HG02610 (cell line): ENCODE measurements at regions not wholly inside any gene's neighbourhood (a gene's known extent, or its start where the extent isn't known, plus 50 kb on each side); places are given as distances from the start of the nearest gene placed in this dataset.

ENCODE experiments used
- ATAC-seq: cut with Tn5 transposase; IDR thresholded peaks from one replicate; pipeline ENCODE4 v1.9.1; 2021; ENCODE audit warnings: mild to moderate bottlenecking, moderate library complexity; ENCODE audit not compliant: unreplicated experiment

DNA sequence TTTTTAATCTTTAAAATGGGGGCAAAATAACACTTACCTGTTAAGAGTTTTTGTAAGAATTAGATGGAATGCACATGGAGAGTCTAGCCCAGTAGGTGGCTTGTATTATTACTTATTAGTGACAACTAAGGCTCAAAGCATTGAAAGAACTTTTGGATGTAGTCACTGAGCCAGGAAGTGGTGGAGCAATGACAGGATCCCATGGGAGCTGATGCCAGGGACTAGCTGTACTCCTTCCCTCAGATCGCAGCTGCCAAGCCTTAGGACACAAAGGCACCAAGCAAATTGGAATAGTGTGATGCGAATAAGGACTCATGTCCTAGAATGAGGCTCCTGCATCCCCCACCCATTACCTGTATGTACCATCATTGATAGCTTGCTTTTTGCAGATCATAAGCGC is 370.4 kb upstream of the RGMA start:
- ATAC-seq: no peak

GRCh38 chr15:93458597-93458996 is 369.6 kb upstream of the RGMA start:
- ATAC-seq: no peak

GRCh38 chr15:93454788-93455187 is 365.8 kb upstream of the RGMA start:
- ATAC-seq: no peak

DNA sequence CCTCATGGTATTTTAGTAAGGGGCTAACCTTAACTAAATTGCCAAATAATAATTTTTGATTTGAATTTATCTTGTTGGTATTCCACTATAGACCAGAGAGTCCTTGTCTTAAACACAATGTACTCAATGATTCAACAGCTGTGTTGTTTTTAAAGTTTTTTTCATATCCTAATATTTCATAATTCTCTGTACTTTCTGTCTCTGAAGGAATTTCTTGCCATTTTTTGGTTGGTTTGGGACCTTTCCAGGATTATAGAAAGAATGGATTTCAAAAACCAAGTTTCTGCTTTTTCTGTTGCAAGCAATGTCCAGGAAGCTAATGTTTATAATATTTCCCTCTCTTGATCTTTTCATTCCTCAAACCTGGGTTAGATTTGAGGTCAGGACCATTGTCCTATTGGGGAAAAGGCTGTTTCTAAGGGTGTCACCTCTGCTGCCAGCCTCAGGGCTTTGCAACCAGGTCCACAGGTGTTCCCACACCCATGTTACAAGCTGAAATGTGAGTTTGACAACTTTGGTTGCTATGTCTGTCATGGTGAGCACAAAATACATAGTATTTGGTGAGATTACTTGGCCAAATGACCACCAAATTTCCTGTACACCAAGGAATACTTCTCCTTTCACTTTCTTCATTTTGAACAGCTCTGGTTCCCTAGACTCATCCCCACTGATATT is 363.7 kb upstream of the RGMA start:
- no peak for ATAC-seq

GRCh38 chr15:93451822-93452221 is 362.8 kb upstream of the RGMA start:
- no peak for ATAC-seq

GRCh38 chr15:93451265-93451664 is 362.3 kb upstream of the RGMA start:
- no peak for ATAC-seq

GRCh38 chr15:93449798-93450197 is 360.8 kb upstream of the RGMA start:
- no peak for ATAC-seq

DNA sequence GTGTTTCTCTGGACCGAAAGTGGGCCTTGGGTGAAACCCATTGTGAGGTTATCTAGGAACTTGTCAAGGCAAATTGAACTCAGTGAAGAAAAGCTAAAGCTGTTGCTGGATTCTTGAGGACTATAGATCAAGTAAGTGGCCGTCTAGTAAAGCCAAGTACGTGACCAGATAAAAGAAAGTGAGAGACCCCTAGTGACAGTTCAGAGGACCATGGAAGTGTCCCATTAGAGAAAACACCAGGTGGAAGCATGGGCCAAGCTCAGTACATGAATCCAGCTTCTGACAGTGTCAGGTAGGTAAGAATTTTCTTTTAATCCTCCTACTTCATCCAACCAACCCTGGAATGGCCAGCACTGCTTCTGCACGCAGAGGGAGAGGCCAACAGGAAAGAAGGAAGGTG is 349.3 kb upstream of the RGMA start:
- no peak for ATAC-seq

DNA sequence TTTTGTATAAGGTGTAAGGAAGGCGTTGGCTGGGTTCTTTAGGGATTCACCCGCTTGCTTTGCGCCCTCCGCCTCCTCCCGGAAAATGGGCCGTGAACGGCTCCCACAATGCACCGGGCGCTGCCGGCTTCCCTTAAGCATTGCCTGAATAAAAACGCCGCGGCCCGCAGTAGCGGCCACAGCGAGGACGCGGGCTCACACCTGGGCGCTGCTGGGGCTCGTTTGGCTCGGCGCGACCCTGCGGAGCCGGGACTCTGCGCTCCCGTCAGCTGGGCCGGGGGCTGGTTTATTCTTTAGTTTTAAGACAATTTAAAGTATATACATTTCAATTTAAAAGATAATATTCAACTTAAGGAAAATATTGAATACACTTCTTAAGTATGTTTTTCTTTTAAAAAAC is 343.5 kb upstream of the RGMA start:
- ATAC-seq: no peak

GRCh38 chr15:93428807-93429351 is 339.9 kb upstream of the RGMA start:
- ATAC-seq: no peak

GRCh38 chr15:93428150-93428549 is 339.1 kb upstream of the RGMA start:
- no peak for ATAC-seq

- no peak for ATAC-seq
Measured at GRCh38 chr15:93424131-93424530, 335.1 kb upstream of the RGMA start.

- ATAC-seq: no peak
Measured at GRCh38 chr15:93422476-93422875, 333.5 kb upstream of the RGMA start.

- no peak for ATAC-seq
Measured at GRCh38 chr15:93420477-93420876, 331.5 kb upstream of the RGMA start.

DNA sequence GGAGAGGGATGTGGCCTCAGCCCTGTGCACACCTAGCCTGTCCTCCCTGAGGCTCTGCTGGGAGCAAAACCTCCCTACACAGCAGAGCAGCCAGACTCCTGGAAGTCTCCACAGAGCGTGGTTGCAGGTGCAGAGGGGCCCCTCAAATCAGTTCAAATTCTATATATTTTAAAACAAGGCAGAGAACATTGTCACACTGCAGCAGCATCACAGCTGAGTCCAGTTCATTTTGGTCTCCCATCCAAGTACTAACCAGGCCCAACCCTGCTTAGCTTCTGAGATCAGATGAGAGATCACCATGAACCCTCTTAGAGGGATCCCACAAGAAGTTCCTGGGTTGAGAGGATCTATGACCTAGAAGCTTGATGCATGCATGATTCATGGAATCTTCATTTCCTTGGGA is 331.0 kb upstream of the RGMA start:
- no peak for ATAC-seq

GRCh38 chr15:93418566-93418965 is 329.6 kb upstream of the RGMA start:
- no peak for ATAC-seq

DNA sequence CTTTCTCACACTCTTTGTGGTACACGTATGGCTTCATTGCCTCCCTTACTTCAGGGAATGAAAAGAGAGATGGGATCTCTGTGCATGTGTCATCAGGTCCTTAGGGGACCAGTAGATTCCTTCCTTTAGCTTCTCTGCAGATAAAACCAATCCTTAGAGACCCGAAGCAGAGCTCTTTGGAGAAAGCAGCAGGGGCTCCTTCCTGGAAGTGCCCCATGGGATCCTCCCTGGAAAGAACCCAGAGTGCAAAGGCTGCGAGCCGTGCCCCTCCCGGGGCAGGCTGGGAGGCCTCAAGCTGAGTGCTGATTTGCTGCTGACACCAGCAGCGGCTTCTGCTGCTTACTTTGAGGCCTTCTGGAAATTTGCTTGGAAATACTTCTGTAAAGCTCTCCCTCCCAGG is 328.6 kb upstream of the RGMA start:
- ATAC-seq: no peak

DNA sequence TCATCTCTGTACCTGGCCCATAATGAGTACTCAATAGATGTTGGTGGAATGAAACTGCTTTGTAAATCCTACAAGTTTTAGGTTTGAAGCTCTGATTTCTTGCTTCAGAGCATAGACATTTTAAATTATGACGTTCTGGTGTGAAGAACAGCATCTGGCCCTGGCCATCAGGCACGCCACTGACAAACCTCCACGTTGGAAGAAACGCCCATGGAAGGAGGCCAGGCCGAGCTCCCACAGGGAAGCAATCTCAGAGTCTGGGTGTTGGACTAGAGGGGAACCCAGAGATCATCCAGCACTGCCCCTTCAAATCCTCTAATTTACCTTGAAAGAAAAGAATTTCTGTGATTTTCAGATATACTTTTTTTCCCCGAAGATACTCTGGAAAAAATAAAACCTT is 328.1 kb upstream of the RGMA start:
- no peak for ATAC-seq

- ATAC-seq: no peak
Measured at GRCh38 chr15:93415576-93415975, 326.6 kb upstream of the RGMA start.

DNA sequence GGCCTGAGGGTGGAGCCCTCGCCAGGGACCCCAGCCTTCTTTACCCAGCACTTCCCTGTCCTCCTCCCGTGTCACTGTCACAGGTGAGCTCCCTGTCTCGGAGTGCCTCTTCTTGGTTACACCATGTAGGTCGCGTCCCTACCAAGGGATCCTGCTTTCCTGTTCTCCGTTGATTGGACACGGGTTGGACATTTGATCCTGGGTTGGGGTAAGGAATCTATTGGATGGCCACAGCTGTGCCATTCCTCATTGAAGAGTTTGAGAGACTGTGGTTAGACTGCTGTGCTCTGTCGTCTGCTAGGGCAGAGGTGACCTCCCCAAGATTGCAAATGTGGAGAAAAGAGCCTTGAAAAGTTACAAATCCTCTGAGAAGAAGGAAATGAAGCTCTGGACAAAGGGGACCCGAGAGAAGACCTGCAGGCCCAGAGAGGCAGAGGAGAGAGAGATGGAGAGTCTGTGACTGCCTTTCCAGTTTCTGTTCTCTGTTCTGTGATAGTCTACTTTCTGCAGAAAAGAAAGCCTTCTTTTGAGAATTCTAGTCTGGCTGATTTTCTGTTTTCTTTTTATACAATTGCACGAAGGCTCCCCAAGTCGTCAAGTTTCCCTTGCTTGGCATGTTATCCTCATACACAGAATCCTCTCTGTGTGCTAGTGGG is 325.7 kb upstream of the RGMA start:
- ATAC-seq: no peak

- ATAC-seq: no peak
Measured at GRCh38 chr15:93413745-93414144, 324.7 kb upstream of the RGMA start.

DNA sequence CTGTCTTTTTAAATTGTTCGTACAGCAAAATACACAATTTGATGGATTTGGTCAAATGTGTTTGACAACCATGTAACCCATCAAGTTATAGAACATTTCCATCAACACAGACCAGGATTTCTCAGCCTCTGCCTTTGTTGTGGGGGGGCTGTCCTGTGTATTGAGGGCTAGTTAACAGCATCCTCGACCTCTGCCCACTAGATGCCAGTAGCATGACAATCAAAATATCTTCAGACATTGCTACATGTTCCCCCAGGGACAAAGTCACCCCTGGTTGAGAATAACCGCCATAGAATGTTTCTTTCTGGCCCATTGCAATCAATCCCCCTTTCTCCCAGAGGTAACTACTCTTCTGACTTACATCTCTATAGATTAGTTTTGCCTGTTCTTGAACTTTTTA is 310.1 kb upstream of the RGMA start:
- no peak for ATAC-seq

- no peak for ATAC-seq
Measured at GRCh38 chr15:93389211-93389610, 300.2 kb upstream of the RGMA start.
